LNCAP (cell line): ENCODE measurements at regions not wholly inside any gene's neighbourhood (a gene's known extent, or its start where the extent isn't known, plus 50 kb on each side); places are given as distances from the start of the nearest gene placed in this dataset.

Experiments
- CTCF ChIP-seq: fragments of 450-650 bp; IDR thresholded peaks from 2 replicates; pipeline ENCODE4 v1.5.1; 2017; ENCODE audit warnings: mild to moderate bottlenecking

GRCh38 chr14:65255583-65256461, 153.5 kb upstream of the MAX start:
- TF ChIP-seq CTCF, result no peak

- TF ChIP-seq CTCF, result no peak
These were observed 154.4 kb upstream of the MAX start for GRCh38 chr14:65256714-65257113.

- no peak for TF ChIP-seq CTCF
These were observed 155.1 kb upstream of the FUT8 start for GRCh38 chr14:65257425-65257824.

GRCh38 chr14:65258391-65258790, 154.1 kb upstream of the FUT8 start:
- TF ChIP-seq CTCF, result no peak

- TF ChIP-seq CTCF, result no peak
These were observed 153.5 kb upstream of the FUT8 start for GRCh38 chr14:65259000-65259399.

GRCh38 chr14:65260786-65261185, 151.7 kb upstream of the FUT8 start:
- no peak for TF ChIP-seq CTCF

GRCh38 chr14:65261425-65261920, 151.1 kb upstream of the FUT8 start:
- no peak for TF ChIP-seq CTCF
